Activated CD8-positive, alpha-beta memory T cell treated with anti-CD3 and anti-CD28 coated beads, Interleukin-2, amount 10 ng/mL, durations not matched to agents 7 days and 5 days (primary cell): ENCODE measurements at regions not wholly inside any gene's neighbourhood (a gene's known extent, or its start where the extent isn't known, plus 50 kb on each side); places are given as distances from the start of the nearest gene placed in this dataset.

Experiments used
- ATAC-seq: fragments of 150-1000 bp; cut with Tn5 transposase; one replicate; pipeline ENCODE4 v1.10.0; 2021; ENCODE audit warnings: moderate library complexity
- CTCF ChIA-PET: fragments of 350-600 bp; sonication (Branson Sonifier 250); formaldehyde crosslinking; loops from one replicate; lab custom pipeline; 2021; ENCODE audit warnings: antibody characterized with exemption; lab: Charles Lee
- DNase-seq: peaks from one replicate; pipeline ENCODE4 v3.0.0-alpha.2; 2020
- H3K27ac Mint-ChIP-seq: one replicate; pipeline ENCODE4 v1.8.0; 2021; ENCODE audit warnings: mild to moderate bottlenecking, mixed read lengths
- H3K27me3 Mint-ChIP-seq: one replicate; pipeline ENCODE4 v1.8.0; 2021; ENCODE audit warnings: mixed read lengths
- H3K36me3 Mint-ChIP-seq: one replicate; pipeline ENCODE4 v1.8.0; 2021; ENCODE audit warnings: mild to moderate bottlenecking, mixed read lengths
- H3K4me1 Mint-ChIP-seq: one replicate; pipeline ENCODE4 v1.8.0; 2021; ENCODE audit warnings: mixed read lengths
- H3K4me3 Mint-ChIP-seq: one replicate; pipeline ENCODE4 v1.8.0; 2021; ENCODE audit warnings: mild to moderate bottlenecking, moderate library complexity, mixed read lengths
- H3K9me3 Mint-ChIP-seq: one replicate; pipeline ENCODE4 v1.8.0; 2022; ENCODE audit warnings: low read depth, mixed read lengths

GRCh38 chr15:38857814-38858213 lies 293.2 kb upstream of the RASGRP1 start:
- H3K4me1 Mint-ChIP-seq = no peaks in the 10 kb centered on the region
- CTCF ChIA-PET = interaction anchor here (0.8 kb wide), 1 partner anchor 41 kb away, joined by 3 read pairs; no protein-coding TSS in a partner anchor
- H3K27ac Mint-ChIP-seq = no peak overlapping the region

GRCh38 chr15:38859574-38859973 lies 295.0 kb upstream of the RASGRP1 start:
- no peak overlapping the region for H3K27ac Mint-ChIP-seq
- no peaks in the 10 kb centered on the region for H3K9me3 Mint-ChIP-seq
- H3K4me1 Mint-ChIP-seq = no peaks in the 10 kb centered on the region
- no peak overlapping the region for H3K4me3 Mint-ChIP-seq
- H3K27me3 Mint-ChIP-seq = peaks cover 24% of the 10 kb centered on the region
- ATAC-seq (no peak), DNase-seq (no peak)
- CTCF ChIA-PET = no interaction called here
- H3K36me3 Mint-ChIP-seq = no peaks in the 10 kb centered on the region

More at GRCh38 chr15:38857814-38858213, 293.2 kb upstream of the RASGRP1 start:
- peaks cover 35% of the 10 kb centered on the region for H3K27me3 Mint-ChIP-seq
- H3K4me3 Mint-ChIP-seq = no peak overlapping the region
- H3K9me3 Mint-ChIP-seq = no peaks in the 10 kb centered on the region
- H3K36me3 Mint-ChIP-seq = no peaks in the 10 kb centered on the region
- no peak for DNase-seq
- ATAC-seq = no peak

- DNase-seq (no peak), ATAC-seq (no peak)
- no peak overlapping the region for H3K27ac Mint-ChIP-seq
- no peaks in the 10 kb centered on the region for H3K36me3 Mint-ChIP-seq
- no peaks in the 10 kb centered on the region for H3K9me3 Mint-ChIP-seq
- CTCF ChIA-PET = no interaction called here
- H3K4me3 Mint-ChIP-seq = no peak overlapping the region
- no peaks in the 10 kb centered on the region for H3K4me1 Mint-ChIP-seq
- H3K27me3 Mint-ChIP-seq = peaks cover 21% of the 10 kb centered on the region
These were observed 295.6 kb upstream of the RASGRP1 start for GRCh38 chr15:38860253-38860652.

GRCh38 chr15:38860674-38861073 lies 296.1 kb upstream of the RASGRP1 start:
- Mint-ChIP-seq H3K27me3 (peaks cover 20% of the 10 kb centered on the region), H3K36me3 (no peaks in the 10 kb centered on the region), H3K27ac (no peak overlapping the region), H3K4me3 (no peak overlapping the region), H3K9me3 (no peaks in the 10 kb centered on the region), H3K4me1 (no peaks in the 10 kb centered on the region)
- DNase-seq = no peak
- no peak for ATAC-seq
- CTCF ChIA-PET = no interaction called here

GRCh38 chr15:38861108-38861507 lies 296.5 kb upstream of the RASGRP1 start:
- ATAC-seq (no peak), DNase-seq (no peak)
- no peaks in the 10 kb centered on the region for H3K9me3 Mint-ChIP-seq
- no peaks in the 10 kb centered on the region for H3K36me3 Mint-ChIP-seq
- H3K4me1 Mint-ChIP-seq = no peaks in the 10 kb centered on the region
- no peak overlapping the region for H3K27ac Mint-ChIP-seq
- no peak overlapping the region for H3K4me3 Mint-ChIP-seq
- CTCF ChIA-PET = no interaction called here
- H3K27me3 Mint-ChIP-seq = peaks cover 22% of the 10 kb centered on the region

- H3K27me3 Mint-ChIP-seq = peaks cover 27% of the 10 kb centered on the region
- no peaks in the 10 kb centered on the region for H3K4me1 Mint-ChIP-seq
- ATAC-seq (no peak), DNase-seq (no peak)
- H3K27ac Mint-ChIP-seq = no peak overlapping the region
- H3K9me3 Mint-ChIP-seq = no peaks in the 10 kb centered on the region
- CTCF ChIA-PET = no interaction called here
- H3K4me3 Mint-ChIP-seq = no peak overlapping the region
- no peaks in the 10 kb centered on the region for H3K36me3 Mint-ChIP-seq
These were observed 297.5 kb upstream of the RASGRP1 start for GRCh38 chr15:38862099-38862498.

- Mint-ChIP-seq H3K4me1 (no peaks in the 10 kb centered on the region), H3K9me3 (no peaks in the 10 kb centered on the region), H3K27me3 (peaks cover 26% of the 10 kb centered on the region), H3K27ac (no peak overlapping the region), H3K4me3 (no peak overlapping the region), H3K36me3 (no peaks in the 10 kb centered on the region)
- DNase-seq = no peak
- no peak for ATAC-seq
- CTCF ChIA-PET = interaction anchor here (0.9 to 1.6 kb wide), 2 partner anchors 17 to 156 kb away, joined by 3 read pairs; no protein-coding TSS in a partner anchor
These were observed 298.8 kb upstream of the RASGRP1 start for GRCh38 chr15:38863381-38863780.

- Mint-ChIP-seq H3K27ac (no peak overlapping the region), H3K36me3 (no peaks in the 10 kb centered on the region), H3K27me3 (peaks cover 31% of the 10 kb centered on the region), H3K4me1 (no peaks in the 10 kb centered on the region), H3K9me3 (no peaks in the 10 kb centered on the region), H3K4me3 (no peak overlapping the region)
- ATAC-seq = no peak
- no peak for DNase-seq
- CTCF ChIA-PET = interaction anchor here (0.9 to 1.6 kb wide), 2 partner anchors 18 to 157 kb away, joined by 3 read pairs; no protein-coding TSS in a partner anchor
These were observed 299.5 kb upstream of the RASGRP1 start for GRCh38 chr15:38864122-38864521.

GRCh38 chr15:38864827-38865581 lies 300.4 kb upstream of the RASGRP1 start:
- no peaks in the 10 kb centered on the region for H3K9me3 Mint-ChIP-seq
- no peaks in the 10 kb centered on the region for H3K36me3 Mint-ChIP-seq
- no peak for ATAC-seq
- H3K27ac Mint-ChIP-seq = no peak overlapping the region
- H3K27me3 Mint-ChIP-seq = peaks cover 26% of the 10 kb centered on the region
- no peaks in the 10 kb centered on the region for H3K4me1 Mint-ChIP-seq
- DNase-seq = no peak
- no peak overlapping the region for H3K4me3 Mint-ChIP-seq
- CTCF ChIA-PET = interaction anchor here (1.6 kb wide), 1 partner anchor 157 kb away, joined by 3 read pairs; no protein-coding TSS in a partner anchor

GRCh38 chr15:38867556-38867955 lies 302.9 kb upstream of the RASGRP1 start:
- CTCF ChIA-PET = no interaction called here
- Mint-ChIP-seq H3K4me3 (no peak overlapping the region), H3K9me3 (no peaks in the 10 kb centered on the region), H3K36me3 (no peaks in the 10 kb centered on the region), H3K27me3 (peaks cover 18% of the 10 kb centered on the region), H3K27ac (no peak overlapping the region), H3K4me1 (no peaks in the 10 kb centered on the region)
- no peak for ATAC-seq
- no peak for DNase-seq

- DNase-seq (no peak), ATAC-seq (no peak)
- no peak overlapping the region for H3K27ac Mint-ChIP-seq
- H3K4me1 Mint-ChIP-seq = no peaks in the 10 kb centered on the region
- no peak overlapping the region for H3K4me3 Mint-ChIP-seq
- CTCF ChIA-PET = no interaction called here
- H3K9me3 Mint-ChIP-seq = no peaks in the 10 kb centered on the region
- peaks cover 18% of the 10 kb centered on the region for H3K27me3 Mint-ChIP-seq
- no peaks in the 10 kb centered on the region for H3K36me3 Mint-ChIP-seq
These were observed 303.9 kb upstream of the RASGRP1 start for GRCh38 chr15:38868326-38869114.

GRCh38 chr15:38871638-38872037 lies 307.0 kb upstream of the RASGRP1 start:
- DNase-seq (no peak), ATAC-seq (no peak)
- Mint-ChIP-seq H3K4me1 (no peaks in the 10 kb centered on the region), H3K4me3 (no peak overlapping the region), H3K27ac (no peak overlapping the region), H3K27me3 (peaks cover 9% of the 10 kb centered on the region), H3K9me3 (no peaks in the 10 kb centered on the region), H3K36me3 (no peaks in the 10 kb centered on the region)
- CTCF ChIA-PET = no interaction called here

GRCh38 chr15:38872732-38873131 lies 308.1 kb upstream of the RASGRP1 start:
- CTCF ChIA-PET = interaction anchor here (0.7 kb wide), 1 partner anchor 23 kb away, joined by 3 read pairs; no protein-coding TSS in a partner anchor
- H3K4me1 Mint-ChIP-seq = no peaks in the 10 kb centered on the region

More at GRCh38 chr15:38872732-38873131, 308.1 kb upstream of the RASGRP1 start:
- ATAC-seq (no peak), DNase-seq (no peak)
- Mint-ChIP-seq H3K9me3 (no peaks in the 10 kb centered on the region), H3K36me3 (no peaks in the 10 kb centered on the region), H3K4me3 (no peak overlapping the region), H3K27ac (no peak overlapping the region), H3K27me3 (peaks cover 7% of the 10 kb centered on the region)
